DND-41 (cell line): ENCODE measurements at regions not wholly inside any gene's neighbourhood (a gene's known extent, or its start where the extent isn't known, plus 50 kb on each side); places are given as distances from the start of the nearest gene placed in this dataset.

Source experiments
- EZH2 ChIP-seq: IDR thresholded peaks from 3 replicates; pipeline ENCODE4 v1.6.1; 2012; ENCODE audit warnings: borderline replicate concordance, low read depth, mild to moderate bottlenecking, moderate library complexity, low read length, inconsistent platforms; ENCODE audit not compliant: severe bottlenecking
- TF ChIP-seq, protein P1 (sequence below): IDR thresholded peaks from 2 replicates; pipeline ENCODE4 v1.5.1; 2012; ENCODE audit warnings: borderline replicate concordance, low read length, moderate library complexity, mild to moderate bottlenecking; ENCODE audit not compliant: poor library complexity, severe bottlenecking; ENCODE audit errors: extremely low read depth

DNA sequence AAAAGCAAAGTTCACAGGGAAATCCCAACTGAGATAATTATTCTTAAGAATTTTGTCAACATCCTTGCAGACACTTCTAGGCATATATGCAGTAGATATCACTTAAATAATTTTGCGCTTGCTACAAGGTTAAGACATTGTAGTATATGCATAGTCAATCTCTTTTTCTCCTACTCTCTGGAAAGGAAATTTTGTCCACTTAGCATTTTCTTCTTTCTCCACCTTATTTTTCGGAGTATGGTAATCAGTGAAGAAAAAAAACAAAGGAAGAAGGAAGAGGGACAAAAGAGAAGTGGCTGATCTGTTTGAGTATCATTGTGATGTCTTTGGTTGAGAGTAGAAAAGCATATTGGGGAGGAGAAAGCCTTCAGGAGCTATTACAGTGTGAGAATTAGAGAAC is 104.6 kb downstream of the LACC1 start:
- TF ChIP-seq, protein P1, sequence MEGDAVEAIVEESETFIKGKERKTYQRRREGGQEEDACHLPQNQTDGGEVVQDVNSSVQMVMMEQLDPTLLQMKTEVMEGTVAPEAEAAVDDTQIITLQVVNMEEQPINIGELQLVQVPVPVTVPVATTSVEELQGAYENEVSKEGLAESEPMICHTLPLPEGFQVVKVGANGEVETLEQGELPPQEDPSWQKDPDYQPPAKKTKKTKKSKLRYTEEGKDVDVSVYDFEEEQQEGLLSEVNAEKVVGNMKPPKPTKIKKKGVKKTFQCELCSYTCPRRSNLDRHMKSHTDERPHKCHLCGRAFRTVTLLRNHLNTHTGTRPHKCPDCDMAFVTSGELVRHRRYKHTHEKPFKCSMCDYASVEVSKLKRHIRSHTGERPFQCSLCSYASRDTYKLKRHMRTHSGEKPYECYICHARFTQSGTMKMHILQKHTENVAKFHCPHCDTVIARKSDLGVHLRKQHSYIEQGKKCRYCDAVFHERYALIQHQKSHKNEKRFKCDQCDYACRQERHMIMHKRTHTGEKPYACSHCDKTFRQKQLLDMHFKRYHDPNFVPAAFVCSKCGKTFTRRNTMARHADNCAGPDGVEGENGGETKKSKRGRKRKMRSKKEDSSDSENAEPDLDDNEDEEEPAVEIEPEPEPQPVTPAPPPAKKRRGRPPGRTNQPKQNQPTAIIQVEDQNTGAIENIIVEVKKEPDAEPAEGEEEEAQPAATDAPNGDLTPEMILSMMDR, result no peak
- no peak for TF ChIP-seq EZH2
